GM18517 (cell line): ENCODE measurements at regions not wholly inside any gene's neighbourhood (a gene's known extent, or its start where the extent isn't known, plus 50 kb on each side); places are given as distances from the start of the nearest gene placed in this dataset.

Source experiments
- ATAC-seq: cut with Tn5 transposase; IDR thresholded peaks from one replicate; pipeline ENCODE4 v1.9.1; 2021; ENCODE audit warnings: mild to moderate bottlenecking, moderate library complexity; ENCODE audit not compliant: unreplicated experiment

DNA sequence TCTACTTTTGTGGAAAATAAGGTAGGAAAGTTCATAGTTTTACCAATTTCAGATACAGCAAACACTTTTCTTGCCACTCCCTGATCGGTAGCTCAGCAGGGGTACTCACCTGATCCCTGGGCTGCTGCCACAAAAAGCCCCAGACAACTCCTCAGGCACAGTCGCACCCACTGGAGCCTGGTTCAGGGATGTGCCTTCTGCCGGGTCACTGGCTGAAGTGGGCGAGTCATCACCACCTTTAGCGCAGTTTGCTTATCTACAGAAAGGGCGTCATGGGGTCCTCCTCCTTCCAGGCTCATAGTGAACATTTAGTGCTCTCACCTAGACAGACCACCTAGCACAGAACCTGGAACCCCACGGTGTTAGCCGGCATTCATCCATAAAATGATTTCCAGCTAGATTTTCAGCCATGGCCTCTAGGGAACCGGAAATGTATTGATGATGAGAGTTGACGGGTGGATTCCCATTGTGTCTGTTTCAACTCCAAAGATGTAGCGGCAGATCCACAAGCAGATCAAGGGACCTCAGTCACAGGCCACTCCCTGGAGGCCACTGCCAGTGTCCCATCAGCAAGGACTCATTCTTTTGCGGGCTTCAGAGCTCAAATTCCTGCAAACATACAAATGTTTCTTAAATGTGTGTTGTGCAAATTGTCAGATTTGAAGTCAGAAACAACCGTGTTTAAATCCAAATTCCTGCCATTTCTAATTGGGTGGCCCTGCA lies 408.4 kb upstream of the SALL3 start:
- ATAC-seq, result no peak

GRCh38 chr18:78571831-78572347 lies 407.7 kb upstream of the SALL3 start:
- ATAC-seq, result no peak

DNA sequence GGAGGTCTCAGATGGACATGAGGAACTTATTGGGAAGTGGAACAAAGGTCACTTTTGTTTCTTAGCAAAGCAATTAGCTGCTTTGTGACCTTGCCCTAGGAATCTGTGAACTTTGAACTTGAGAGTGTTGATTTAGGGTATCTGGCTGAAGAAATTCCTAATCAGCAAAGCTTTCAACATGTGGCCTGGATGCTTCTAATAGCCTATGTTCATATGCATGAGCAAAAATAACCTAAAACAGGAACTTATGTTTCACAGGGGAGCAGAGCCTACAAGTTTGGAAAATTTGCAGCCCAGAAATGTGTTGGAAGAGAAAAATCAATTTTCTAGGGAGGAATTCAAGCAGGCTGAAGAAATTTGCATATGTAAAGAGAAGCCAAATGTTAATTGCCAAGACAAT lies 405.8 kb upstream of the SALL3 start:
- no peak for ATAC-seq

- ATAC-seq, result no peak
These were observed 402.7 kb upstream of the SALL3 start for GRCh38 chr18:78576967-78577366.

DNA sequence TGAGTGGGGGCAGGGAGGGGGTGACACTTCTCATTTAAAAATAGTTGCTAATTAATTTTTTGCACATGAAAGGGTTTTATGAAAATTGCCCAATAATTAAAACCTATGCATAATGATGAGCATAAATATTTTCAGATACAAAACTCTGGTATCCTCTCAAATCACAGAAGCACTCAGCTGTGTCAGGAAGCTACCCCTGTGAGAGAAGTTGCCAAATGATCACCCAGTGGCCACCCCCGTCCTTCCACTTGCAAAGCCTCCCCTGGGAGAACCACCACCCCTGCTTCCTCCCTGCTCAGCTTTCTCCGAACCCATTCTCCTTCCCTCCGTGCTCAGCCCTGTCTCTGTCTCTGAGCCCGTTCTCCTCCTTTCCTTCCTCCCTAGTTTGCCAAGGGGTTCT lies 400.2 kb upstream of the SALL3 start:
- no peak for ATAC-seq

DNA sequence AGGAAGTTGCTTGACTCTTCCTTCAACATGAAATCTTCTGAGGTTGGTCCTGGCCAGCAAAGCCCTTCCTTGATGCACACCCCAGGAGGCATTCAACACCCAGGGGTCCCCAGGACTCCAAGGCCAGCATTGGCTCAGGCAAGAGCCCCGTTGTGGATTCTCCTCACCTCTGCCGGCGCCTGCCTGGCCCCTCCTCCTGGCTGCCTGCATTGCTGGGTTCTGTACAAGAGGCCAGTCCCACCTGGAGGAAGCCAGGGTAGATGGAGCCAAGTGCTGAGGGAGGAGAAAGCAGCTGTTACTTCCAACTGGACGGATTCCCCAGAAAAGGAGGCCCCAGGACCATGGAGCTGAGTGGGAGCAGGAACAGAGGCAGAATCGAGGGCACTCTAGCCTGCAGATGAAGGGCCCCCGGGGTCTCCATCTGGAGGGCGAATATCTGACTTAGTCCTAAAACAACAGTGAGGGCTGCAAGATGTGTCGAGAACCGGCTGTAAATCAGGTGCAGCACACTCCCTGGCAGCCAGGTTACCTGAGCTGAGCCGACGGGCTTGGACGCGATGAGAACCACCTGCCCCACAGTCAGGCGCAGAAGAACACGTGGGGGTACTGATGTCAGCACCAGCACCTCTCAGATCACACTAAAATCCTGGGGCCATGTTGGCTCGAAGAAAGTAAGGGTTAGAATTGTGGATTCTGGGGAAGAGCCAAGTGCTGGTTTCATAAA lies 399.6 kb upstream of the SALL3 start:
- no peak for ATAC-seq

DNA sequence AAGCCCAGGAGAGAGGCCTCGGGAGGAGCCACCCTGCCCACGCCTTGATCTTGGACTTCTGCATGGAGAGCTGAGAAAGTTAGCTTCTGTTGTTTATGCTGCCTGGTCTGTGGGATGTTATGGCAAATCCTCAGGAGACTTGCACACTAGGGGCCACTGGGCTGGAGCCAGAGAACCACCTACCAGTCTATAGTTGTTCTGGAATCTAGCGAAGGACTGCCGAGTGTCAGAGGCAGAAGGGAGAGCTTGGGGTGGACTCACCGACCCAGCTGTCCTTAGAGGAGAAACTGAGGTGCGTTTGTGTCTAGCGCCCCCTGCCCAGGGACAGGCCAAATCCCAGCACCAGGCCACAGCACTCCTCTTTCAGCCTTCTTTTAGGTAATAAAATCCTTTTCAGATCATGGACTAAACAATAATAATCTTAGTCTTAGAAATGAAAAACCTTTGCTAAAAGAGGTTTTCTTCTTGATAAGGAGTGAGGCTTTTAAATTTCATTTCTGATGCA lies 398.7 kb upstream of the SALL3 start:
- ATAC-seq, result no peak

GRCh38 chr18:78582181-78582709 lies 397.4 kb upstream of the SALL3 start:
- ATAC-seq, result no peak

GRCh38 chr18:78582898-78583738 lies 396.5 kb upstream of the SALL3 start:
- ATAC-seq, result no peak

DNA sequence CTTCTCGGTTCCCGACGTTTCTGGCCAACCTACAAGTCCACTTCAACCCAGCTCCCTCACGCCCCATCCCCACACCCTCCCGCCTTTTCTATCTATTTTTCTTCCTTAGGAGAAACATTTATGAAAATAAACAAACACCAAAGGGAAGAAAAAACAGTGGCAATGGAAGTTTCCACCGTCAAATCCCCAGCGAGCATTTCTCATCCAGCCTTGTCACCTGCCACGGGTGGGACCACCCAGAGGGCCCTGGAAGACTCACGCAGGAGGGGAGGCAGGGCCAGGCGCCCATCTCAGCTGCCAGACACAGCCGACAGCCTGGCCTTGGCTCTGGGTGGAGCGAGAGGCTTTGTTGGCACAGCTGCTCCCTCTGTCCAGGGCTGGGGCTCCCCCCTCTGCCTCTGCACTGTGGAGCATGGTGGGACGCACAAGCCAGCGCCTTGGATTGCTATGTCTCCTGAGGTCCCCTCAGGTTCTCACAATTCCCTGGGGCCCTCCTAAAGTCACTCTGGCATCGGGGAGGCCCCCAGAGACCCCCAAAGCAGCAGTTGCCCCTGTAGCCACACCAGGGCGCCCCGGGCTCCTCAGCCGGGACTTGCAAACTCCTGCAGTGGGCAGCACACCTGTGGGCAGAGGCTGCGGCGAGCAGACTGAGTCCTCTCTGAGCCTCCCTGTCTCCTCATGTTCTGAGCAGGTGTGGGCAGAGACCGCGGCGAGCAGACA lies 395.7 kb upstream of the SALL3 start:
- no peak for ATAC-seq

GRCh38 chr18:78584459-78585022 lies 395.1 kb upstream of the SALL3 start:
- no peak for ATAC-seq

DNA sequence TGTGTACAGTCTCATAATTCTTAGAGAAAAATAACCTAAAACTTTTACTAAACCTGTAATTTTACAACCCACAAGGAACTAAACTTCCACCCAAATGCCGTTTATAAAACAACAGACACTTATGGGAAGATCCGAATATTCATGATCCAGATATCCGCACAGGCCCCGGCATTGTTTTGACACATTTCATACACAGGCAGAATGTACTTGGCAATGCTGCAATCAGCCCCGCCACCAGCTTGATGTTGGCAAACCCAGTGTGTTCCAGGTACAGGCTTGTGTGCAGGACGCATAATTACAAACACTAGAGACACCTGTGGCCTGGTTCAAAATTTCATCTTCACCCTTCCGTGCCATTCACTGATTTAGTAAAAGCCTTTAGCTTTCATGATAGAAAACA lies 393.0 kb upstream of the SALL3 start:
- ATAC-seq, result no peak

- no peak for ATAC-seq
These were observed 392.5 kb upstream of the SALL3 start for GRCh38 chr18:78587096-78587495.

DNA sequence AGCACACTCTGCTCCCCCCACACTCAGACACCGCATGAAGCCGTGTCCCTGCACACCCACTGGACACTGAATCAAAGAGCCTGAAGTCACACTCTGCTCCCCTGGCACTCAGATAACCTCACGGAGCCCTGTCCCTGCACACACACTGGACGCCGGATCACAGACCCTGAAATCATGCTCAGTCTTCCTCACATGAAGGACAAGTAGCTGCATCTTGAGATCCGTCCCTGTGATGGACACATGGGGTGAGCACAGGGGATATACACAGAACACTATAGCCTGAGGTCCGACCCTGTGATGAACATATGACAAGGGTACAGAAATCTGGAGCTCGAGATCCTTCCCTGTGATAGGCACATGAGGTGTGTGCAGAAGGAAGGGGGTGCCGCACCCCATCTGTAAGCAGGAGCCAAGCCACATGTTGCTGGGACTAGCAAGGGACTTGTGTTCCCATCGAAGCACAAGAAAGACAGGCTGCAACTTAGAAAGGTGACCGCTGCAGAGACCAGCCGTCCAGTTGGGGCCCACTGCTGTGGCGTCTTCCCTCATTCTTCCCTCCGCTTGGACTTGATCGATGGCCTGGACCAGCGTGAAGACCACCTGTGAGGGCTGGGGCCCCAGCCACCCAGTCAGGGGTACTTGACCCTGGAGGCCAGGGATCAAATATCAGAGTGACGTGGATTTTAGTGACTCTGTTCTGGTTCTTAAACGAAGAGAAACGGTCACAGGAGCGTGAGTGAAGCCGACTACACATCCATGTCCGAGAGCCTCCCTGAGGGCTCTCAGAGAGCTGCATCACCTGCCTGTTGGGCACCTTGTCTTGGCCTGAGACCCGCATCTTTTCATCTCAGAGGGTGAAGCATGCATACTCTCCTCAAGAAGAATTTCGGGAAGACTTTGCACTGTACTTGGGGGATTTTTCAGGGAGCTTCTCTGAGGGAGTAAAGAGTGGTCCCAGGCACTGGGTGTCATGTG lies 391.7 kb upstream of the SALL3 start:
- no peak for ATAC-seq

DNA sequence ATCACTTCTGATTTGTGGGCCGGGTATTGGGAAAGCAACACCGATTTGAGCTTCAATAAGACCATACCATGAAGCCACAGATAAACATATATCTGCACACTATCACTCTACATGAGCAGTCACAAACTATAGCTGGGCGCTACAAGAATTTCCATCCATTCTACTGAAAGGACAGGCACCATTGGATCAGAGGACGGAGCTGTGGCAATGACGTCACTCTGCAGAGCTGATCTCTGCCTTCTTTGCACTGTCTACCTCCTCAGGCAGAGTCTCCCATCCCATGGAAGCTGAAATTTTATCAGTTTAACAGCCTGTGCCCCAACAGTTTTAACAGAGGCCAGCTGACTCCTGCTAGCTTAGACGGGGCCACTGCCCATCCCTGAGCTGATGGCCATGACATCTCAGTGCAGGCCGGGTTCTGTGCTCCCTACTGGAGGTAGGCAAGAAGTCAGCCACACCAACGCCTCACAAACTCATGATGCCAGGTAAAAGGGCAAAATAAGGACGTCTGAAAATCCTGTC lies 389.6 kb upstream of the SALL3 start:
- no peak for ATAC-seq

GRCh38 chr18:78595453-78595852 lies 384.2 kb upstream of the SALL3 start:
- ATAC-seq, result no peak

DNA sequence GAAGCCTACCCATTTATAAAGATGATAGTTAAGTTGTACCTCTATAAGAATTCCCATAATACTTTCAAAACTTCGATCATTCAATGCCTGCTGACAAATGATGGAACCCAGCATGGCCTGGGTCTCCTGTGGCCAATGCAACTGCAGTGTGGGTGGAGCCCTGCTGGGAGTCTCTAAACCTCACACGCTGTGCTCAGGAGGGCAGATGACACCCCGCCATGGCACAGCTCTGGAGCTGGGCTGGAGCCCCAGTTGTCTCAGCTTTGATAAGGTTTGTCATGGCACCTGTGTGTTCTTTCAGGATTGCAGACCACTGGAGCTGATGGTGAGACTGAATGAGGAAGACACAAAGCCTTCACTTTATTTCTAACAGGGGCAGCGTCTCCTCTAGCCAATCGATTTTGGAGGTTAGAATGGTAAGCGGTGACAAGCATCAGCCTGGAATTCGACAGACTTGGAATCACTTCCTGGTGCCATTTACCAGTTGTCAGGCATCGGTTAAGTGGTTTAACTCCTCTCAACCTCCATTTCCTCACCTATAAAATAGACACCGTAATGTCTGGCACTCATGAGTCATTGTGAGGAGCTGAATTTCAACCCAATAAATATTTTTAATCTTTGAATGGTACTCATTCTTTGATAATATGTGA lies 383.6 kb upstream of the SALL3 start:
- ATAC-seq, result no peak

DNA sequence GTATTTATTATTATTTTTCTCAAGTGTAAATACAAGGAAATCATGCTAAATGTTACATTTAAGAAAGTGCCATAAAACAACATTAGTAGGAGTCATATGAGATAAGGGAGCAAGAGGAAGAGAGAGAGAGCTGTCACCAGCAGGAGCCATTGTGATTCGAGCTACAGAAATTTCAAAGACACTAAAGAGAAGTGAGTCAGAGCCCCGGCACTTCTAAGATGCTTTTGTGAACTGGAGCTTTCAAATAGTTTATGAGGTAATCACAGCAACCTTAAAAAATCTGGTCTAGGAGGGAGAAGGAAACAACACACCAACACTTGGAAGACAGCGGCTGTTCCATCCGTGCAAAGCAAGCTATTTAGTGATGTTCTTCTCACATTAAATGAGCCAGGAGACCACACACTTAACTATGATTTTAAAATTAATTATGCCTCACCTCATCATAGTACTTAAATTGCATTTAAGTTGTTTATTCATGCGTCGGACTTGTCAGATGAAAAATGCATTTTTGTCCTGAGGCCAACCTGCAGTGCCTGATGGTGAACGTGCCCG lies 382.7 kb upstream of the SALL3 start:
- ATAC-seq, result no peak
